HCT116 (cell line): ENCODE measurements at regions not wholly inside any gene's neighbourhood (a gene's known extent, or its start where the extent isn't known, plus 50 kb on each side); places are given as distances from the start of the nearest gene placed in this dataset.
"Not testable (repeated sequence)": the region's sequence is repeated elsewhere in the genome, so short reads cannot be mapped to it uniquely, and the experiment has no call there.

Experiments used
- CBX3 ChIP-seq: IDR thresholded peaks from 2 replicates; pipeline ENCODE4 v1.6.1; 2012; ENCODE audit warnings: low read depth
- ELF1 ChIP-seq: IDR thresholded peaks from 2 replicates; pipeline ENCODE4 v1.6.1; 2012; ENCODE audit warnings: low read depth, borderline replicate concordance
- EZH2 ChIP-seq: fragments of 200-600 bp; sonication (generic); IDR thresholded peaks from 2 replicates; pipeline ENCODE4 v1.6.1; 2017; ENCODE audit warnings: antibody characterized with exemption, mixed run types
- EZH2phosphoT487 ChIP-seq: fragments of 200-600 bp; IDR thresholded peaks from 2 replicates; pipeline ENCODE4 v1.6.1; 2018; ENCODE audit warnings: antibody characterized with exemption, borderline replicate concordance
- POLR2A ChIP-seq: IDR thresholded peaks from 2 replicates; pipeline ENCODE4 v1.7.0; 2011; ENCODE audit warnings: borderline replicate concordance; ENCODE audit not compliant: insufficient read depth, insufficient read length; ENCODE audit errors: extremely low read depth
- SP1 ChIP-seq: IDR thresholded peaks from 2 replicates; pipeline ENCODE4 v1.6.1; 2012; ENCODE audit warnings: low read depth
- TF ChIP-seq, protein P1 (sequence below), 3 experiments: fragments of 200-600 bp in 1 of 3; sonication (generic) in 1 of 3; IDR thresholded peaks in 2 of 3; conservative IDR thresholded peaks in 1 of 3; 2 replicates each; pipeline ENCODE4 v1.5.1; 2012 to 2017; ENCODE audit warnings: low read depth in 2 of 3, low read length in 2 of 3, antibody characterized with exemption in 1 of 3, borderline replicate concordance in 1 of 3, control low read depth in 1 of 3, mild to moderate bottlenecking in 1 of 3, mixed read lengths in 1 of 3, mixed run types in 1 of 3, moderate library complexity in 1 of 3; ENCODE audit not compliant: insufficient read depth in 1 of 3
- TF ChIP-seq, protein P2 (sequence below): IDR thresholded peaks from 2 replicates; pipeline ENCODE4 v1.6.1; 2011; ENCODE audit warnings: mild to moderate bottlenecking, low read length, moderate library complexity; ENCODE audit not compliant: insufficient replicate concordance; ENCODE audit errors: extremely low read depth
- TF ChIP-seq, protein P3 (sequence below): IDR thresholded peaks from 2 replicates; pipeline ENCODE4 v1.6.1; 2012

DNA sequence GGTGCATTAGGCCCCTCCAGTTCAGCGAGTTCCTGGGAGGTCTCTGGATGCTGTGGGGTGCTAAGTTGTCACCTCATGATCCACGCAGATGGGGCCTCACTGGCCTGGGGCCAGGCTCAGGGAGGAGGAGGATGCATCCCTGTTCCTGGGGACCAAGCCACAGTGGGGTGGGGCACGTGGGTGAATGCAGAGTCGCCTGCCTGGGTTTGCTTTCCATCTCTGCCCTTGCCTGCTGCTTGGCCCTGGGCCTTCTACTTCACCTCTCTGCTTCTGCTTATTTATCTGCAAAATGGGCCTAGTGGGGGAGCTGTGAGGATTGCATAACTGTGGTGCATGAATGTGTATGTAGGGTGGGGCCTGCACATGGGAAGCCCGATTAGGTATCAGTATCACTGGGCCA, 74.6 kb upstream of the LRPAP1 start:
- not testable (repeated sequence) for TF ChIP-seq POLR2A, EZH2, CBX3, SP1, ELF1, EZH2phosphoT487
- TF ChIP-seq, protein P1, sequence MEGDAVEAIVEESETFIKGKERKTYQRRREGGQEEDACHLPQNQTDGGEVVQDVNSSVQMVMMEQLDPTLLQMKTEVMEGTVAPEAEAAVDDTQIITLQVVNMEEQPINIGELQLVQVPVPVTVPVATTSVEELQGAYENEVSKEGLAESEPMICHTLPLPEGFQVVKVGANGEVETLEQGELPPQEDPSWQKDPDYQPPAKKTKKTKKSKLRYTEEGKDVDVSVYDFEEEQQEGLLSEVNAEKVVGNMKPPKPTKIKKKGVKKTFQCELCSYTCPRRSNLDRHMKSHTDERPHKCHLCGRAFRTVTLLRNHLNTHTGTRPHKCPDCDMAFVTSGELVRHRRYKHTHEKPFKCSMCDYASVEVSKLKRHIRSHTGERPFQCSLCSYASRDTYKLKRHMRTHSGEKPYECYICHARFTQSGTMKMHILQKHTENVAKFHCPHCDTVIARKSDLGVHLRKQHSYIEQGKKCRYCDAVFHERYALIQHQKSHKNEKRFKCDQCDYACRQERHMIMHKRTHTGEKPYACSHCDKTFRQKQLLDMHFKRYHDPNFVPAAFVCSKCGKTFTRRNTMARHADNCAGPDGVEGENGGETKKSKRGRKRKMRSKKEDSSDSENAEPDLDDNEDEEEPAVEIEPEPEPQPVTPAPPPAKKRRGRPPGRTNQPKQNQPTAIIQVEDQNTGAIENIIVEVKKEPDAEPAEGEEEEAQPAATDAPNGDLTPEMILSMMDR (IDR thresholded peaks at IDR 0.05 in 2 of 3, conservative IDR thresholded peaks at IDR 0.05 in 1 of 3; ENCODE audit: borderline replicate concordance in 1 of 3, insufficient read depth in 1 of 3, low read depth in 2 of 3, low read length in 2 of 3): not testable (repeated sequence)
- TF ChIP-seq, protein P2, sequence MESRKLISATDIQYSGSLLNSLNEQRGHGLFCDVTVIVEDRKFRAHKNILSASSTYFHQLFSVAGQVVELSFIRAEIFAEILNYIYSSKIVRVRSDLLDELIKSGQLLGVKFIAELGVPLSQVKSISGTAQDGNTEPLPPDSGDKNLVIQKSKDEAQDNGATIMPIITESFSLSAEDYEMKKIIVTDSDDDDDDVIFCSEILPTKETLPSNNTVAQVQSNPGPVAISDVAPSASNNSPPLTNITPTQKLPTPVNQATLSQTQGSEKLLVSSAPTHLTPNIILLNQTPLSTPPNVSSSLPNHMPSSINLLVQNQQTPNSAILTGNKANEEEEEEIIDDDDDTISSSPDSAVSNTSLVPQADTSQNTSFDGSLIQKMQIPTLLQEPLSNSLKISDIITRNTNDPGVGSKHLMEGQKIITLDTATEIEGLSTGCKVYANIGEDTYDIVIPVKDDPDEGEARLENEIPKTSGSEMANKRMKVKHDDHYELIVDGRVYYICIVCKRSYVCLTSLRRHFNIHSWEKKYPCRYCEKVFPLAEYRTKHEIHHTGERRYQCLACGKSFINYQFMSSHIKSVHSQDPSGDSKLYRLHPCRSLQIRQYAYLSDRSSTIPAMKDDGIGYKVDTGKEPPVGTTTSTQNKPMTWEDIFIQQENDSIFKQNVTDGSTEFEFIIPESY: not testable (repeated sequence)
- TF ChIP-seq, protein P3, sequence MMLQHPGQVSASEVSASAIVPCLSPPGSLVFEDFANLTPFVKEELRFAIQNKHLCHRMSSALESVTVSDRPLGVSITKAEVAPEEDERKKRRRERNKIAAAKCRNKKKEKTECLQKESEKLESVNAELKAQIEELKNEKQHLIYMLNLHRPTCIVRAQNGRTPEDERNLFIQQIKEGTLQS: not testable (repeated sequence)
